ENCODE measurements at regions not wholly inside any gene's neighbourhood (a gene's known extent, or its start where the extent isn't known, plus 50 kb on each side); places are given as distances from the start of the nearest gene placed in this dataset.
"Not testable (repeated sequence)": the region's sequence is repeated elsewhere in the genome, so short reads cannot be mapped to it uniquely, and the experiment has no call there.

DNA sequence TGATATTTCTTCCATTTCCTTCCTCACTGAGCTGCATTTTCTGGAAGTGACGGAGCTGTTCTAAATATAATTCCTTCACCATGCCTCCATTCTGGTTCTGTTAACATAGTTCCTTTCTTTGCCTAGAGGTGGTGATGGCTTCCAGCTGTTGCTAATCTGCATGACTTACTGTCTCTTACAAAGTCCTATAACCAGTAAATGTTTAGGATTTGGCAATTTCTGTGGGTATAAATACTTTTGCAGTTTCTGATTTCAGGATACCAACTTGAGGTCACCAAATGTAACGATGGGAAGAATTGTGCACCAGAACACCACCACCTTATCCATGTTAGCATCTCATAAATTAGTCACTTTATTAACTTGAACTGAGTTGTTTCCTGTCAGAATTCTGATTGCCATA lies 101.7 kb upstream of the FN1 start:
- DNase-seq (ENCODE audit: low spot score): no peak

DNA sequence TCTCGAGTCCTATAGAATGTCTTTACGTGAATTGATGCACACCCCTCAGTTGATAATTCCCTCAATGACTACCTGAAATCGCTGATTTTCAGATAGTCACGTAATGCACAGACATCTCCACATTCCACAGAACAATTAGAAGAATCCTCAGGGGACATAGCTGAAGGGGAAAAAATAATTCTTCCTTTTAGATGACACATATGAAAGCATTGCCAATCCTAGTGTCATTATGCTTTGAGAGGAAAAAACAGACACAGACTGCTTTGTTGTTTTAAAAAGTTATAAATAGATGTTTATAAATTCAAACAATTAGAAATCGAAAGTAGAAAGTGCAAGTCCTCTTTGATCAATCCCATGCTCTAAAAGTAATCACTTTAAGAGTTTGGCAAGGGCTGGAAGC lies 100.6 kb upstream of the FN1 start:
- no peak for DNase-seq (ENCODE audit: low spot score)

DNA sequence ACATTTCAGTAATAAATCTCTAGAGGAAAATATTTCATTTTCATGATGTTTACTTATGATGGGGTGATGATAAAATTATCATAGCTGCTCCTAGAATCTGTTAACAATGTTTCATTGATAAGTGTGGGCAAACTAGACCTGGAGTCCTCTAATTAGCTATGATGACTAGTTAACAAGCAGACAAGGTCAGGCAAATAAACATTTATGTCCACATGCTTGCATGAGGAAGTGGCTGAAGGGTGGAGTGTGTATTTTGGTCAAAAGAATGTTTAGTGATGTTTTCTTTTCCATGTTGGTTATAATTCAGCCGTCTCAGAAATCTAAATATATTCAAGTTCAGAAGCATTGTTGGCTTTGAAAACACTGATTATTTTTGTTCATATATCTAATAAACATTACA lies 99.9 kb upstream of the FN1 start:
- no peak for DNase-seq (ENCODE audit: low spot score)

DNA sequence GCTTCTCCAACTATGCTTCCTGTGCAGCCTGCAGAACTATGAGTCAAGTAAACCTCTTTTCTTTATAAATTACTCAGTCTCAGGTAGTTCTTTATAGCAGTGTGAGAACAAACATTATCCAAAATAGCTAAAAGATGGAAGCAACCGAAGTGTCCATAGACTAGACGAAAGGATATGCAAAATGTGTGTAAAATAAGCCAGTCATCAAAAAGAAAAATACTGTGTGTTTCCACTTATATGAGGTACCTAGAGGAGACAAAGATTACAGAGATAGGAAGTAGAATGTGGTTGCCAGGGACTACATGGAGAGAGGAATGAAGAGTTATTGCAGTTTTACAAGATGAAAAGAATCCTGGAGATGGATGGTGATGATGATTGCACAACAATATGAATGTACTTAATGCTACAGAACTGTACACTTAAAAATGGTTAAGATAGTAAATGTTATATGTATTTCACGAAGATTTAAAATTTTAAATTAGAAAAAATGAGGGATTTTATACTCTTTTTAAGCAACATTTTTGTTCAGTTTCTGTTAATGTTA lies 99.3 kb upstream of the FN1 start:
- DNase-seq (ENCODE audit: low spot score): no peak

DNA sequence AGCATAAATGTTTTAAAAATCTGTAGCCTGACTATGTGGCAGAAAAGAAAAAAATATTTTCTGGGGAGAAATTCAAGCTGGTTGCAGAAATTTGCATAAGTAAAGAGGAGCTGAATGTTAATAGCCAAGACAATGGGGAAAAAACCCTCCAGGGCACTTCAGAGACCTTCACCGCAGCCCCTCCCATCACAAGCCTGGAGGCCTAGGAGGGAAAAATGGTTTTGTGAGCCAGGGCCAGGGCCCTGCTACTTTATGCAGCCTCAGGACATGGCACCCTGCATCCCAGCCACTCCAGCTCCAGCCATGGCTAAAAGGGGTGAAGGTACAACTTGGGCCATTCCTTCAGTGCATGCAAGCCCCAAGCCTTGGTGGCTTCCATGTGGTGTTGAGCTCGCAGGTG lies 97.8 kb upstream of the FN1 start:
- not testable (repeated sequence) for DNase-seq (ENCODE audit: low spot score)

DNA sequence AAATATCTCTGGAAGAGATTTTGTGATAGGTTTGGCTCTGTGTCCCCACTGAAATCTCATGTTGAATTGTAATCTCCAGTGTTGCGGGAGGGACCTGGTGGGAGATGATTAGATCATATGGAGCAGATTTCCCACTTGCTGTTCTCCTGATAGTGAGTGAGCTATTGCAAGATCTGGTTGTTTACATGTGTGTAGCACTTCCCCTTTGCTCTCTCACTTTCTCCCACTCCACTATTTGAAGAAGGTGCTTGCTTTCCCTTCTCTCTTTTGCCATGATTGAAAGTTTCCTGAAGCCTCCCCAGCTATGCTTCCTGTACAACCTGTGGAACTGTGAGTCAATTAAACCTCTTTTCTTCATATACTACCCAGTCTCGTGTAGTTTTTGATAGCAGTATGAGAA lies 97.0 kb upstream of the FN1 start:
- DNase-seq (ENCODE audit: low spot score): no peak

DNA sequence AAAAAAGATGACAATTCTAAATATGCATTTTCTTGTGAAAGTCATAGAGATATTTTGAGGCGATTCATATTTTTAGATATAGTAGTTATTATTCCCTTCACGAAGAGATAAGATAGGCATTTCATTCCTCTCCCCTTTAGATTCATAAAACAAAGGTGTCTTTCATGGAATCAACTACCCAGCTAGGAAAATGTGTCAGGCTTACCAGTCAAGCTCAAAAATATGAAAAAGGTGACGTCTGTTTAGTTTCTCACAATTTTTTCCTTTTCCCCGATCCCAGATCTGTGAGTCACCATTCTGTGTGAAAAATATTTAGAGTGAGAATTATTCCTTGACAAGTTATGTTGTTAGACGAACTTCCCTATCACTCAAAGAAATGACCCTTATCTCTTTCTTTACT lies 95.4 kb upstream of the FN1 start:
- DNase-seq (ENCODE audit: low spot score): no peak

DNA sequence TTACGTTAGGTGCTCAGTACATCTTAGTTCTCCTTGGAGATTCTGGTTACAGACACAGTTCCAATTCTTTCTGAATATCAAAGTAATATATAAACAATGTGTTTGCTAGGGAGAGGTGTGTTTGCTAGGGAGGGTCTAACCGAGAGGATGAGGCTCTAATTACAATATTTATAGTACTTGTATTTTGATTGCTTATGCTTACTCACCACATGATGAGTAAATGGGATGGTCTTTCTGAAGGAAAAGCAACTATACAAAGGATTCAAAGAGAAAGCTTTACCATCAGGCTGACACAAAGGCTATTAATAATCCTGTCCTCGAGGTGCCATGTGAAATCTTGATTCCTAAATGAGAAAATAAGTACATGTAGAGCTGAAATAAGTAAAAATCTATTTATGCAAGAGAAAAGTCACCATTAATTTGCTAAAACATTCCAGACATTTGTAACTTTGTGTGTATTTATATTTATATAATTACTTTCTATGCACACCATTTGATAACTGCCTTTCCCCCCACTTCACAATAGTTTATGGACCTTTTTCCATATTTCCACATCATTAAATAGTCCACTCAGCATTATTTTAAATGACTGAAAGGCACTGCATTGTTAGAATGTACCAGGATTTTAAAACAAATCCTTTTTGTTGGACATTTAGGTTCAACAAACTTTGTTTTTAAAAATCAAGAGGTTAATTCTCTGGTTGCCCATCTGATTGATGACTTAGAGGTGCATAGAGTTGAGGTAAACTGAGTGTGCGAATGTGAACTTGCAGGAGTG lies 94.5 kb upstream of the FN1 start:
- no peak for DNase-seq (ENCODE audit: low spot score)

DNA sequence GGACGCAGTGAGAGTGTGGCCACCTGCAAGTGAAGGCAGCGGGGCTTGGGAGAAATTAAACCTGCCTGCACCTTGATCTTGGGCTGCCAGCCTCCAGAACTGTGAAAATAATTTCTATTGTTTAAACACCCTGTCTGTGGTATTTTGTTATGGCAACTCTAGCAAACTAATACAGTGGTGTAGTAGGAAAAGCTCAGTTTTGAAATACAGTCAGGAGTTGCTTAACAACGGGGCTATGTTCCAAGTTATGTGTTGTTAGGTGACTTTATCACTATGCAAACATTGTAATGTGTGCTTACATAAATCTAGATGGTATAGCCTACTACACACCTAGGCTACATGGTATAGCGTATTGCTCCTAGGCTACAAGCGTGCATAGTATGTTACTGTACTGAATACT lies 93.4 kb upstream of the FN1 start:
- no peak for DNase-seq (ENCODE audit: low spot score)

DNA sequence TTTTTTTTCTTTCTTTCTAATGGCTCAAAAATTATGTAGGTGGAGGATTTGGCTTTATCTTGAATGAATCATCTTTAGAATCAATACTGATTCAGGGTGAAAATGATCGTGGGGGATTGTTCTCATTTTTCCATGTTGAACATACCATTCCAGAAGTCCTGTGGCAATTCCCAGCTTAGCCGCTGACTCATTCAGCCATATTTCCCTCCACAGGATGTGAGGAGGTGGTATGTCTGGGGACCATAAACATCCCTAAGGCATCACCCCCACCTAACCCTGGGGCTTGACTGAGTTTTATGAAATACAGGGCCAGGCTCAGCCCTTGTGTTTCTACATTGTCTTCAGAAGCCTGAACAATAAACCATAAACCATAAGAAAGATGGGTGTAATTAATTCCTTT lies 92.7 kb upstream of the FN1 start:
- no peak for DNase-seq (ENCODE audit: low spot score)

DNA sequence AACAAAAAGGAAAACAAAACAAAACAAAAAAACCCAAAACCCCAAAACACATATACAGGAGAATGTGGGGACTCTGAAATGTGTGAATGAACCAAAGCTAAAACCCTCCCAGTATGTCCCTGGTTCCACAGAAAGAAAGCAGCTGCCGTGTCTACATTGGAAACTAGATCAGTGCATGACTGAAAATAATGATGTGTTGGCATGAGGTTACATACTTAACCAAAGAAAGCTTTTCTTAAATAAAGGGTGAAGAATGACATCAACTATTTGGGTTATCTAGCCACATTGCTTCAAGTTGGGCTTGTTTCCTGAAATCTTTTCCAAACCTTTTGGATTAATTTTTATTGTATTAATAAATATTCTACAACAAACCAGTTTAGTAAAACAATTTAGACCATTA lies 91.9 kb upstream of the FN1 start:
- no peak for DNase-seq (ENCODE audit: low spot score)

DNA sequence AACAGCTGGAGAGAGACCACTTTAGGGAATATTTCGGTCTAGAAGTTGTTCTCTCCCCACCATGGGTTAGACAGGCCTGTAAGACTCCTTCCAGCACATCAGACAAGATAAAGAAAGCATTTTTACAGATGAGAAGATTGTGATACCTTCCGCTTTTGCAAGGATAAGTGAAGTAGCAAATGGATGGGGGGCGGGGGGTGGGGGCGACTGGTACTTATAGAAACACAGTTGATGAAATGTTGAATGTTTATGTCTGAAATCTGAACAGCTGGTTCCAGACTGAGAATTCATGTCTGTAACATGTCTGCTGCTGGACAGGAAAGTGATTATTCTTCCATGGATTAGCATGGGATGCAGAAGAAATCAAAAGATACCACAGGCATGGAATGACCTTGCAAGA lies 90.5 kb upstream of the FN1 start:
- no peak for DNase-seq (ENCODE audit: low spot score)

DNA sequence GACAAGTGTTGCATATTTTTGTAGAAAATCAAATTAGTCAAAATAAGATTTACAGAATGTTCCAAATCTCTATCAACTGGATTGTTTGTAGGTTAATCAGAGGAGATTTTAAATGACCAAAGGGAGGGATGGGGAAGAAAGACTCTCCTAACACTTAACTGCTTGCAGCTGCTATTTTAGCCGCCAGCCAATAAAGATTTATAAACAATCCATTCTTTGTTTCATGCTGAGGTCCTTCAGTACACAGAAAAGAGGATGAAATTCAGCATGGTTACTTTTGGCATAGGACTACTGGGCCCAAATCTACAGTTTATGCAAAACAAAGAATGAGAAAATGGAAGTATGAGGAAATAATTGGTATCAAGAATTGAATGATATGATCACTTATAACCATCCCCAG lies 86.4 kb upstream of the FN1 start:
- DNase-seq (ENCODE audit: low spot score): no peak

DNA sequence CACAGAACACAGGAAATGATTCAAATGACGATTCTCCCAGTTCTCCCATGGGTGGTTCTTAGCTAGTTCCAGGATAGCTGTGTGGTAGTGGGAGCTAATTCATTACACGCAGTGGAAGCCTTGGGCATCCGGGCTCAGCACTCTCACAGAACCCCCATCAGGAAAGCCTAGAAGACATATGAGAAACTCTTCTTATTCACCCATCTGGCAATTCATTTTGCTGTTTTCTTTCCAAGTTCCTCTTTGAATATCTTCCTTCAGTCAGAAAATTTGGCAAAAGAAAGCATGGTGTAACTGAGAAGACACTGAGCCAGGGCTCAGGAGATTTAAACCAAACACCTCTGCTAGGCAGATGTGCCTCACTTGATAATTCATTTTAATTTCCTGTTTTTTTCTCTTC lies 85.2 kb upstream of the FN1 start:
- DNase-seq (ENCODE audit: low spot score): no peak

DNA sequence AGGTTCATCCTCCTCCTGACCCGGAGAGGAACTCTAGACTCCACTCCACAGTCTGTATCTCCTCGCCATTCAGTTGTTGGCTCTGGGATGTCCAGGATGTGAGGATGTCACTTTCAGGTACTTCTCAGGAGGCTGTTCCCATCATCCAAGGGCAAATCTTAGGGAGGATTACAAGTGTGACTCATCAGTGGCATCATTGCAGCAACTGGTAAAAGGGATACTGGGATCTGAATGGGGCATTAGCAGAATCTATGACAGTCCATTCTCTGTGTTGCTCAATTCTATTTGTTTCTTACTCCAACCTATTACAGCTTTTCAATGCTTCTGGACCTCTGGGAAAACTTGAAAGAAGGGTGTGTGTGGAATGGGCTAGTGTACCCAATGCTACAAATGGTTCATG lies 81.5 kb upstream of the FN1 start:
- no peak for DNase-seq (ENCODE audit: low spot score)

DNA sequence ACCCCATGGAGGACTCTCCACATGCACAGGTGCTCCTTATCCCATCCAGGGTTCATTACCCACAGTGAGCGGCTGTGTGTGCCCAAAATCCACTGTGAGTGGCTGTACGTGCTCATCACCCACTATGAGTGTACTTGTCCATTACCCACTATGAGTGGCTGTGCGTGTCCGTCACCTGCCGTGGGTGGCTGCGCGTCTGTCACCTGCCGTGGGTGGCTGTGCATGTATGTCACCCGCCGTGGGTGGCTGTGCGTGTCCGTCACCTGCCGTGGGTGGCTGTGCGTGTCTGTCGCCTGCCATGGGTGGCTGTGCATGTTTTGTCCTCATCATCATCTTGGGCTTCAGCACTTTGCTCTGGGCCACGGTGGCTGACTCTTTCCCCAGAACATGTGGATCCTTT lies 78.6 kb upstream of the FN1 start:
- no peak for DNase-seq (ENCODE audit: low spot score)

DNA sequence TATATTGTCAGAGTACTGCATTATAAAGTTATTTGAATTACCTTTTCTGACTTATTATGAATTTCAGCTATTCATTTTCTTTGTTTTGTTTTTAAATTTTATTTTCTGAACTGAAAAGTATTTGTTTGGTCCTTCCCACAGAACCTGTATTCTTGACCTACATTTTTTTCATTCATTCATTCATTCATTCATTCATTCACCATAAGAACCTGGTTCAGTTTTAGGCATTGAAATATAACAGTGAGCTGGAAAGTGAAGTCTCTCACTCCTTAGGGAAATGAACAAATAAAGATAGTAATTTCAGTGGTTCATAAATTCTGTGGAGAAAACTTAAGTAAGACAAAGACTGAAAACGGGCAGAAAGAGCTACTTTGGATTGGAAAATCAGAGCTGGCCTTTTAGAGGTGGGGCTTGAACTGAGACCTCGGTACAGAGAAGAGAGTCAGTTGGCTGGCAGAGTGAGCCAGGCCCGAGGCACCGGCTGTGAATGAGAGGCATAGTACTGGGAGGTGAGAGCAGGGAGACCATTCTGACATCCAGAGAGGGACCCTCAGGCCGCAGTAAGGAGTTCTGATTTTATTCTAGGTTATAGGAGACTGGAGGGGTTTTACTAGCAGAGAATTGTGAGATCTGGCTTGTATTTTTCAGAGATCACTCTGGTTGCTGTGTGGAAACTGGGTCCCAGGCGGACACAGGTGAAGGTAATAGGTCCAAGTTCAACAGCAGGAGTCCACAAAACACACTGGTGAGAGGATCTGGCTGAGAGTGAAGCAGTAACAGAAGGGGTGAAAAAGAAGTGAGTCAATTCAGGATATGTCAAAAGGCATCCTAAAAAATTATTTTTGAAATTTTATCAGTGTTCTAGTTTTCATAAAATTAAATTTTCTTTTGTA lies 75.8 kb upstream of the FN1 start:
- no peak for DNase-seq (ENCODE audit: low spot score)

DNA sequence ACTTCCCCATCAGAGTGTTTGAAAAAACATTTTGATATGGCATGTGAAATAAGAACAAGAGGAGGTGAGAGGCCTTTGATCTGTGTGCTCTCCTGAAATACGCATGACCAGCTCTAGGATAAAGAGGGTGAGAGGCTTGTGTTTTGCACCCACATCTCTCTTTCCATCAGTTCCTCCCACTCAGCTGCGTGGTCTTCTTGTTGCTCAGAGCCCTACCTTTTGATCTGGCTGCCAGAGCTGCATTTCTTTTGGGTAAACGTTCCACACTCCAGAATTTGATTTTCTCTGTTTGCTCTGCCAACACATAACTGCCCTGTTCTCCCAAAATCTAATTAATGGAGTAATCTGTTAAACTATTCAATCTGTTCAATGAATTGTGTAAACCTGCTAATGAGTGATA lies 72.0 kb upstream of the FN1 start:
- no peak for DNase-seq (ENCODE audit: low spot score)

DNA sequence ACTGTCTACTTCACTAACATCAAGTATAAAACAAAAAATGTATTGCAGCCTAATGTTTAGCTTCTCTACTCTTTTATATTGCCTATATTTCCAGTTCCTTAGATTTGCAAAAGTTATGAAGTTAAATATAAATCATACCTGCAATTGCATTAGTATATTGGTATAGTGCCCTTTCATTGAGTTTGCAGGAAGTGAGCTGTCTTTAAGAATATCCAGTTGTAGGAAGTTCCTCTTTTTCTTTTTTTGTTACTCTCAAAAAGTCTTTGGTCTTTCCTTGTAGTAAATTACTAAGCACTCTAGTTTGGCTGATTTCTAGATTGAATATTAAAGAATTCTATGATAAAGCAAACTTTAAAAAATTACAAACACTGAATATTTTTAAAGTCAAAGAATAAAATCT lies 71.3 kb upstream of the FN1 start:
- DNase-seq (ENCODE audit: low spot score): no peak

DNA sequence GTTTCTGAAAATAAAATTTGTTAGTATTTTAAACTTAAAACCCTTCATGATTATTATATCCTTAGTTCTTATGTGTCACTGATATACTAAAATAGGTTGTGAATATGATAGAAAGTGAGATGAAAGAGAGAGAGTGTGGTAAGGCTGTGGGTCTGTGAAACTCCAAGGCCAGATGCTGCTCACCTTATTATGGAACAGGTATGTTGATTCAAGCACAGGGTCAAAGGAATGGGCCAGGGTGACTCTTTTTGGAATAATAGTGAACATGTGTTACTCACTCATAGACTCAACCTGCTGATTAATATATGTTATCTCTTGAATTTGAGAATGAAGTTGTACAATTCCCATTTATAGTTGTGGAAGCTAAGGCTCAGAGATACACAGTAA lies 70.7 kb upstream of the FN1 start:
- DNase-seq (ENCODE audit: low spot score): no peak

DNA sequence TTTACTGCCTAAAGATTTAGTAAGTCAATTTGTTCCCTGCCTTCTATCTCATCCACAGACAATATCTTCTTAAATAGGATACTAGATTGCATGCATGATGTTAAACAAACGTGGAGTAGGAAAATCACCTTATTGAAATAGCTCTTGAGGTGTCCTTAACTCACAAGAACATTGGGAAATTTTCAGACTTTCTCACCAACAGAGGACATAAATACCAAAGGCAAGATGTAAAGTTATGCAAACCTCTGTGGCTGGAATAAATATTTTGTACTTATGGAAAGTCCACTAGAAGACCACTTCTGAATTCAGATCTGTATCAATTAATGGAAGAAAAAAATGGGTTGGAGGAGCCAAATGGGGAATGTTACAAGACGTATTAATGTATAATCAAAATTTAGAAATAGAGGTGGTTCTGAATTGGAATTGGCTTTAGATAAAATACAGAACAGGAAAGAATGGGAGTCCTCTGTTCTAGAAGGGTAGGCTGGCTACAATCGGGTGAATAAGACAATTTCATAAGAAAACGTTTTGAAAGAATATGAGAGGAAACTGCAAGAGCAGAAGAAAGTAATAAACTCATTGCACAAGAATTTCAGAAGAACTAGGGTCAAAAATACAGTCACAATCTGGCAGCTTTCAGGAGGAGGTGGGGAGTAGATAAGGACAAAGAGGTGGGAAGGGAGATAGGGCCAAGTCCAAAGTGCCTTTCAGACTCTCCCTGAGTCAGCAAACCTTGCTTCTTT lies 69.3 kb upstream of the FN1 start:
- DNase-seq (ENCODE audit: low spot score): peak; percentile 68

DNA sequence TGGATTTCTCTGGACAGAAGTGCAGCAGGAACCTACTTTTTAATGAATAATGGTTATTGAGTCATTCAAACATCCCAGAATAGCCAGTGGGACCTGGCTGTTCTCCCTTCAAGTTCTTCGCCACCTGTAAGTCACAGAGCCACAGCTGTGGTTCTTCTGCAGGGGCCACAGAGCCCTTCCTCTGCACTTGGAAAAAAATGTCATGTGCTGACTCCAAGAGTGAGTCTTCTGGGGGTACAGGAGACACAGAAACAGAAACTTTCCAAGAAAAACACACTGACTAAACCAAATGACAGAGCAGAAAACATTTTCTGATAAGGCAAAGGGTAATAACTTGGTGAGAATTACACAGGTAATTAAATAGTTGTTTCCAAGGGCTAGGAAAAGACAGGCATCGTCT lies 68.7 kb upstream of the FN1 start:
- no peak for DNase-seq (ENCODE audit: low spot score)

DNA sequence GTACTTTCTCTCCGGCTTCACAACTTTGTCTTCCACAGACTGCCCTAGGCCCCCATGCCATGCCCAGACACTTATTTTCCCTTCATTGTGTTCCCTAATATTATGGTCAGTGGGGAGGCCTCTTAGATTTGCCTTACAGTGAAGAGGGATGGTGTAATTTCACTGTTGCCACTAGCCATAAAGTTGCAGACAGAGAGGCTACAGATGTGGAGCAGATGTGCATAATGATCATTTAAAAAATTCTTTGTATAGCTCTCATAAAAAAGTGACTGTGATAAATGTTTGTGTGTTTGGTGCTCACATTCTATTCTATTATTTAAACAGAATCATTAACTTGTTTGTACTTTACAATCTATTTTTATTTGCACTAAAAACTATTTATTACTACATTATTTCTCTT lies 67.5 kb upstream of the FN1 start:
- DNase-seq (ENCODE audit: low spot score): no peak
